Osteocyte (in vitro differentiated cells): ENCODE measurements at regions not wholly inside any gene's neighbourhood (a gene's known extent, or its start where the extent isn't known, plus 50 kb on each side); places are given as distances from the start of the nearest gene placed in this dataset.

Source experiments
- DNase-seq: peaks from one replicate; pipeline ENCODE4 v3.0.0; 2021; ENCODE audit warnings: mixed read lengths; ENCODE audit not compliant: unreplicated experiment; ENCODE audit errors: extremely low spot score
- H3K27ac Mint-ChIP-seq: one replicate; pipeline ENCODE4 v1.8.0; 2021; ENCODE audit warnings: mild to moderate bottlenecking, mixed read lengths; ENCODE audit not compliant: unreplicated experiment
- H3K27me3 Mint-ChIP-seq: one replicate; pipeline ENCODE4 v1.8.0; 2021; ENCODE audit warnings: mixed read lengths; ENCODE audit not compliant: unreplicated experiment
- H3K36me3 Mint-ChIP-seq: one replicate; pipeline ENCODE4 v1.8.0; 2021; ENCODE audit warnings: mixed read lengths; ENCODE audit not compliant: unreplicated experiment
- H3K4me1 Mint-ChIP-seq: one replicate; pipeline ENCODE4 v1.8.0; 2021; ENCODE audit warnings: mixed read lengths; ENCODE audit not compliant: unreplicated experiment
- H3K4me3 Mint-ChIP-seq: one replicate; pipeline ENCODE4 v1.8.0; 2021; ENCODE audit warnings: mild to moderate bottlenecking, moderate library complexity, mixed read lengths; ENCODE audit not compliant: unreplicated experiment
- H3K9me3 Mint-ChIP-seq: one replicate; pipeline ENCODE4 v1.8.0; 2021; ENCODE audit warnings: mixed read lengths; ENCODE audit not compliant: unreplicated experiment
- TF ChIP-seq, protein P1 (sequence below): fragments of 200-600 bp; sonication (generic); IDR thresholded peaks from 2 replicates; pipeline ENCODE4 v1.5.0; 2021; ENCODE audit warnings: antibody characterized with exemption, mild to moderate bottlenecking, moderate library complexity

DNA sequence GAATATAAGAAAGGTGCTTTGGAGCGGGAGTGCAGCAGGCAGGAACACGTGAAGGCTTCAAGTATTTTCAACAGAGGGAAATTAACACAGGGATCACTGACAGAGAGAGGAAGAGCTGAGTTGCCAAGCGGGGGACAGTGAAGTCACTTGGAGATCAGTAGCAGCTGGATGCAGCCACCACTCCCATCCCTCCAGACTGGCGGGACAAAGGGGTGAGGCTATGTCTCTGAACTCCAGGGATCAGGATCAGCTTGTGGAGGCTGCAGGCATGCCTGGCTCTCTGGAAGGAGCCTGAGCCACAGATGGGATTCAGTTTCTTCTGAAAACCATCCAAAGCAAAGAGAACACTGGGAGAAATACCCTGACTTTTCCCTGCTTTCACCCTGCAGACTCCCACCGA, 113.7 kb upstream of the IRX3 start:
- Mint-ChIP-seq H3K9me3 (peaks cover 3% of the 10 kb centered on the region), H3K27ac (no peak overlapping the region), H3K4me1 (peaks cover 12% of the 10 kb centered on the region), H3K4me3 (no peak overlapping the region), H3K27me3 (peaks cover 17% of the 10 kb centered on the region), H3K36me3 (no peaks in the 10 kb centered on the region)
- no peak for DNase-seq
- TF ChIP-seq, protein P1, sequence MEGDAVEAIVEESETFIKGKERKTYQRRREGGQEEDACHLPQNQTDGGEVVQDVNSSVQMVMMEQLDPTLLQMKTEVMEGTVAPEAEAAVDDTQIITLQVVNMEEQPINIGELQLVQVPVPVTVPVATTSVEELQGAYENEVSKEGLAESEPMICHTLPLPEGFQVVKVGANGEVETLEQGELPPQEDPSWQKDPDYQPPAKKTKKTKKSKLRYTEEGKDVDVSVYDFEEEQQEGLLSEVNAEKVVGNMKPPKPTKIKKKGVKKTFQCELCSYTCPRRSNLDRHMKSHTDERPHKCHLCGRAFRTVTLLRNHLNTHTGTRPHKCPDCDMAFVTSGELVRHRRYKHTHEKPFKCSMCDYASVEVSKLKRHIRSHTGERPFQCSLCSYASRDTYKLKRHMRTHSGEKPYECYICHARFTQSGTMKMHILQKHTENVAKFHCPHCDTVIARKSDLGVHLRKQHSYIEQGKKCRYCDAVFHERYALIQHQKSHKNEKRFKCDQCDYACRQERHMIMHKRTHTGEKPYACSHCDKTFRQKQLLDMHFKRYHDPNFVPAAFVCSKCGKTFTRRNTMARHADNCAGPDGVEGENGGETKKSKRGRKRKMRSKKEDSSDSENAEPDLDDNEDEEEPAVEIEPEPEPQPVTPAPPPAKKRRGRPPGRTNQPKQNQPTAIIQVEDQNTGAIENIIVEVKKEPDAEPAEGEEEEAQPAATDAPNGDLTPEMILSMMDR: no peak

DNA sequence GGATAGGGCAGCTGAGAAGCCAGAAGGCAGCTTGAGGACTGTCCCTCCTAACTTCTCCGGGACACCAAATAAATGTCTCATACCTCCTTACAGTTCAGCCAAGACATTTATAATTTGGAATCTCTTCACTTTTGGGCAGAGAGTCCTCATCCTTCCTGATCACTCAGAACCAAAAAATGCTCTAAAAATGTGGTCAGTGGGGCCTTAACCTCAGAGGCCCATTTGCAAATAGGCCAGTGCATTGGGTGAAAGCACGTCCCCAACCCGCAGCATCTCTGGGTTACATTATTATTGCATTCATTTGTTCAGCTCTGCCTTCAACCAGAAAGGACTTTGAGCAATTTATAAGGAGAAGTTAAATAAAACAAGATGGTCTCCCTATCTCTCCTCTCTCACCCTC, 112.4 kb upstream of the IRX3 start:
- peaks cover 21% of the 10 kb centered on the region for H3K27me3 Mint-ChIP-seq
- peaks cover 12% of the 10 kb centered on the region for H3K4me1 Mint-ChIP-seq
- H3K36me3 Mint-ChIP-seq: no peaks in the 10 kb centered on the region
- H3K9me3 Mint-ChIP-seq: peaks cover 7% of the 10 kb centered on the region
- H3K4me3 Mint-ChIP-seq: no peak overlapping the region
- no peak for DNase-seq
- TF ChIP-seq, protein P1: no peak
- no peak overlapping the region for H3K27ac Mint-ChIP-seq

DNA sequence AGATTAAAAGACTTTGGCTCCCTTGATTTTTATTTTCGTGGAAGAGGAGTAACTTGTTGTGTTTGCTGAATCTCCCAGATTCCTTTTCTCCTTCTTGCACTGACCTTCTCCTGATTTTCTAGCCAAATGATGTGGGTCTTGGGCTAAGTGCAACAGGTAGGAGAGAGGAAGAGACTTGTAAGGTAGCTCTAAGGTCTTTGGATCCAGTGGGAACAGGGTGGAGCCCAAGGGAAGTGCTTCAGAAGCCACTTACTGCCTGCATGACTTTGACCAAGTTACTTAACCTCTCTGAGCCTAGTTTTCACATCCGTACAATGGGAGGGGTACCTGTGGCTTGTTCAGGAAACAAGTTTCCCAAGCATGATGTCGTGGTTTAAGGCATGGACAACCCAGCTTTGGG, 111.3 kb upstream of the IRX3 start:
- no peak for DNase-seq
- TF ChIP-seq, protein P1: no peak
- peaks cover 12% of the 10 kb centered on the region for H3K4me1 Mint-ChIP-seq
- H3K9me3 Mint-ChIP-seq: peaks cover 10% of the 10 kb centered on the region
- H3K4me3 Mint-ChIP-seq: no peak overlapping the region
- H3K27me3 Mint-ChIP-seq: peaks cover 20% of the 10 kb centered on the region
- H3K36me3 Mint-ChIP-seq: no peaks in the 10 kb centered on the region
- peak overlapping the region; percentile 29 for H3K27ac Mint-ChIP-seq

GRCh38 chr16:54397190-54397835, 110.7 kb upstream of the IRX3 start:
- no peak for DNase-seq
- no peak overlapping the region for H3K4me3 Mint-ChIP-seq
- H3K9me3 Mint-ChIP-seq: peaks cover 10% of the 10 kb centered on the region
- peak overlapping the region; percentile 29 for H3K27ac Mint-ChIP-seq
- peaks cover 12% of the 10 kb centered on the region for H3K4me1 Mint-ChIP-seq
- TF ChIP-seq, protein P1: no peak
- peaks cover 22% of the 10 kb centered on the region for H3K27me3 Mint-ChIP-seq
- no peaks in the 10 kb centered on the region for H3K36me3 Mint-ChIP-seq

DNA sequence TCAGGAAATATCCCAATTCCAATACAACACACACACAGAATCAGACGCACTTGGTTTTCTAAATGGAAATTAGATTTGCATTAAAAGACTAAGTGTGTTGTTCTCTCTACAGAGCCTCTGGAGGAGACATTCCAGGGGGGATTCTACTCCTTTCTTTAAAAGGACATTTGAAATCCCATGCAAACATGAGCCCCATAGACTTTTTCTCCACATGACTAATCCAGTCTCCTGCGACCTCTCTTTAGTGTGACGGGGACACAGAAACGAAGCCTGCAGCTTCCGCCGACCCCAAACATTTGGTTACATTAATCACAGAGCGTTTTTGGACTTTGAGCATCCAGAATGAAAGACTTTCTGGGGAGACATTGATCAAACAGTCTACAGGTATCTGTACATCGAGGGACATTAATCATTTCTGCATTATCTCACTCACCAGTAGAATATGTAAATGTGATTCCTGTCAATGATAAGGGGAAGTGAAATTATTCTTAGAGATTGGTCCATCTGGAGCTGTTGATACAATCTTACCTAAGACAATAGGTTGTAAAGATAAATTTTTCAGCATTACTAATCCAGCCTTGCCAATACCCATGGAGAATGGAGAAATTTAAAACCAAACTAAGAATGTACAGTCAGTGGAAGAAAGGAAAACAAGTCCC, 103.4 kb upstream of the IRX3 start:
- Mint-ChIP-seq H3K4me3 (no peak overlapping the region), H3K9me3 (peaks cover 5% of the 10 kb centered on the region), H3K4me1 (no peaks in the 10 kb centered on the region), H3K36me3 (no peaks in the 10 kb centered on the region), H3K27ac (no peak overlapping the region), H3K27me3 (peaks cover 45% of the 10 kb centered on the region)
- DNase-seq: no peak
- TF ChIP-seq, protein P1: no peak
